NCI-H1694 treated with DMSO at 0.1 percent for 48 hours (cell line): ENCODE measurements at regions not wholly inside any gene's neighbourhood (a gene's known extent, or its start where the extent isn't known, plus 50 kb on each side); places are given as distances from the start of the nearest gene placed in this dataset.
"Not testable (repeated sequence)": the region's sequence is repeated elsewhere in the genome, so short reads cannot be mapped to it uniquely, and the experiment has no call there.

ENCODE experiments used
- DNase-seq: peaks from one replicate; lab custom pipeline; 2025; lab: John Stamatoyannopoulos, UW

- DNase-seq = no peak
Measured at GRCh38 chr18:22504251-22505030, 86.7 kb upstream of the CTAGE1 start.

- no peak for DNase-seq
Measured at GRCh38 chr18:22505141-22505591, 87.5 kb upstream of the CTAGE1 start.

- DNase-seq = no peak
Measured at GRCh38 chr18:22507055-22507454, 89.3 kb upstream of the CTAGE1 start.

GRCh38 chr18:22509423-22509822 lies 91.7 kb upstream of the CTAGE1 start:
- no peak for DNase-seq

- no peak for DNase-seq
Measured at GRCh38 chr18:22510697-22511096, 93.0 kb upstream of the CTAGE1 start.

GRCh38 chr18:22513721-22514481 lies 96.2 kb upstream of the CTAGE1 start:
- DNase-seq = no peak

- DNase-seq = no peak
Measured at GRCh38 chr18:22514655-22515054, 96.9 kb upstream of the CTAGE1 start.

- DNase-seq = no peak
Measured at GRCh38 chr18:22515250-22515649, 97.5 kb upstream of the CTAGE1 start.

GRCh38 chr18:22517356-22517755 lies 99.6 kb upstream of the CTAGE1 start:
- DNase-seq = no peak

- DNase-seq = no peak
Measured at GRCh38 chr18:22521026-22521707, 103.5 kb upstream of the CTAGE1 start.

GRCh38 chr18:22523481-22523880 lies 105.8 kb upstream of the CTAGE1 start:
- DNase-seq = no peak

GRCh38 chr18:22524783-22525182 lies 107.1 kb upstream of the CTAGE1 start:
- no peak for DNase-seq

GRCh38 chr18:22525313-22525712 lies 107.6 kb upstream of the CTAGE1 start:
- no peak for DNase-seq

- no peak for DNase-seq
Measured at GRCh38 chr18:22525883-22526282, 108.2 kb upstream of the CTAGE1 start.

GRCh38 chr18:22528291-22528690 lies 110.6 kb upstream of the CTAGE1 start:
- no peak for DNase-seq

GRCh38 chr18:22534706-22535105 lies 117.0 kb upstream of the CTAGE1 start:
- not testable (repeated sequence) for DNase-seq

GRCh38 chr18:22536558-22536957 lies 118.8 kb upstream of the CTAGE1 start:
- no peak for DNase-seq

- DNase-seq = no peak
Measured at GRCh38 chr18:22538426-22538825, 120.7 kb upstream of the CTAGE1 start.

GRCh38 chr18:22539051-22539765 lies 121.5 kb upstream of the CTAGE1 start:
- DNase-seq = no peak

GRCh38 chr18:22541232-22541631 lies 123.5 kb upstream of the CTAGE1 start:
- no peak for DNase-seq

- DNase-seq = no peak
Measured at GRCh38 chr18:22542406-22542835, 124.7 kb upstream of the CTAGE1 start.

GRCh38 chr18:22543769-22544168 lies 126.1 kb upstream of the CTAGE1 start:
- no peak for DNase-seq
